ENCODE measurements at regions not wholly inside any gene's neighbourhood (a gene's known extent, or its start where the extent isn't known, plus 50 kb on each side); places are given as distances from the start of the nearest gene placed in this dataset.

GRCh38 chr2:195037045-195037444, 620.0 kb upstream of the SLC39A10 start (continued):
- no peak for TF ChIP-seq AFF4 (CRISPR knock-in tag; IDR thresholded peaks at IDR 0.05; ENCODE audit: borderline replicate concordance)
- TF ChIP-seq OVOL2 (CRISPR knock-in tag; IDR thresholded peaks at IDR 0.05; ENCODE audit: borderline replicate concordance): no peak
- no peak for TF ChIP-seq RELA (CRISPR knock-in tag; IDR thresholded peaks at IDR 0.05; ENCODE audit: borderline replicate concordance)
- no peak for TF ChIP-seq TP53 (CRISPR knock-in tag; IDR thresholded peaks at IDR 0.05)
- no peak for TF ChIP-seq RORB (CRISPR knock-in tag; IDR thresholded peaks at IDR 0.05)
- TF ChIP-seq MXD4 (CRISPR knock-in tag; IDR thresholded peaks at IDR 0.05; ENCODE audit: borderline replicate concordance): no peak
- TF ChIP-seq MLX (CRISPR knock-in tag; IDR thresholded peaks at IDR 0.05): no peak
- TF ChIP-seq ATF2 (CRISPR knock-in tag; IDR thresholded peaks at IDR 0.05; ENCODE audit: borderline replicate concordance, low read depth): no peak
- no peak for TF ChIP-seq ATF3 (CRISPR knock-in tag; conservative IDR thresholded peaks at IDR 0.05)
- no peak for TF ChIP-seq JAZF1 (CRISPR knock-in tag; IDR thresholded peaks at IDR 0.05)
- no peak for TF ChIP-seq IRF2 (CRISPR knock-in tag; IDR thresholded peaks at IDR 0.05; ENCODE audit: borderline replicate concordance, low read depth)

GRCh38 chr2:195031411-195031810, 625.6 kb upstream of the SLC39A10 start:
- DNase-seq (ENCODE audit: low spot score) (no peak), ATAC-seq (no peak)
- Mint-ChIP-seq H3K27ac (no peak overlapping the region), H3K36me3 (no peaks in the 10 kb centered on the region), H3K4me3 (no peak overlapping the region), H3K27me3 (ENCODE audit: low read depth) (peaks cover 6% of the 10 kb centered on the region; the same call in 1 of the 2 replicates), H3K9me3 (no peaks in the 10 kb centered on the region), H3K4me1 (peaks cover 19% of the 10 kb centered on the region)
- POLR2A ChIA-PET: no interaction called here
- TF ChIP-seq NR3C1 (CRISPR knock-in tag; conservative IDR thresholded peaks at IDR 0.05; ENCODE audit: low read depth) (no peak), ZNF263 (CRISPR knock-in tag; IDR thresholded peaks at IDR 0.05; ENCODE audit: low read depth) (no peak), TCF7 (CRISPR knock-in tag; IDR thresholded peaks at IDR 0.05; ENCODE audit: low read depth) (no peak), EMX1 (CRISPR knock-in tag; IDR thresholded peaks at IDR 0.05) (no peak), GABPB1 (CRISPR knock-in tag; IDR thresholded peaks at IDR 0.05) (no peak), PRDM15 (CRISPR knock-in tag; IDR thresholded peaks at IDR 0.05) (no peak), USF1 (CRISPR knock-in tag; IDR thresholded peaks at IDR 0.05) (no peak)
- CTCF ChIA-PET: no interaction called here

Measured in WTC11 (cell line).